NOMO-1 (cell line): ENCODE measurements at regions not wholly inside any gene's neighbourhood (a gene's known extent, or its start where the extent isn't known, plus 50 kb on each side); places are given as distances from the start of the nearest gene placed in this dataset.

Experiments used
- DNase-seq, 2 experiments: peaks; one replicate each; lab custom pipeline; 2025; ENCODE audit not compliant: unreplicated experiment in 2 of 2; lab: John Stamatoyannopoulos, UW

DNA sequence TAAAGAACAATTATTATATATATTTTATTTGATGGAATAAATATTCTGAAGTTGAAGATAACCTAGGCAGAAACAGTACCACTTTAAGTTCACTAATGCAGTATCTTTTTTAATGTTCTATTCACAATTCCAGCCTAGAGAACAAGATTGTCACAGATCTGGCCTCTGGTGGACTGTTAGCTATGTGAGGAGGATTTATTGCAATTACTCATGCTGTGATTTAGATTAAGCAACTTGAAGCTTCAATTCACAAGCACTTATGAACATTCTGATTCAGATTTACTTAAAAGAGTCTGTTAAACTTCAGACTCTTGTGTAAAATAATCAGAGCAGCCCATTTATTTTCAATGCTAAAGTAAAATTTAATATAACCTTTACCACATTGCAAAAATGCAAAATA is 1489.8 kb downstream of the STIM2 start:
- DNase-seq: no peak

- no peak for DNase-seq
Observed at GRCh38 chr4:28351102-28351501, 1490.5 kb downstream of the STIM2 start.

DNA sequence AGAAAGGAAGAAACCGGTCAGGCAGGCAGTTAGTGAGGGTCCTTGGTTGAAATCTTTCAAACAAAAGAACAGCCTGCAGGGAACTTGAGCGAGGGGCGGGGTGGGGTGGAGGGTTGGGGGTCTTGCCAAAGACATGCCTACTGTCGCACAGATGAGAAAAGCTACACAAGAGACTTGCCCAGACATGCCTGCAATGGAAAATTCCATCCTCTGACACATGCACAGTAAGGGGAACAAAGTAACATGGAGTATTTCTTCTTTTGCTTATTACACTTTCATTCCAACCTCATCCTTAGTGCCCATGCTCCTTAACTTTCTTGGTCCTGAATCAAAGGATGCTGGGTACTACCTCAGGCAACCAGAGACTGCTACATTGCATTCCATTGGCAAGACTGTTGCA is 1491.2 kb downstream of the STIM2 start:
- DNase-seq: no peak

DNA sequence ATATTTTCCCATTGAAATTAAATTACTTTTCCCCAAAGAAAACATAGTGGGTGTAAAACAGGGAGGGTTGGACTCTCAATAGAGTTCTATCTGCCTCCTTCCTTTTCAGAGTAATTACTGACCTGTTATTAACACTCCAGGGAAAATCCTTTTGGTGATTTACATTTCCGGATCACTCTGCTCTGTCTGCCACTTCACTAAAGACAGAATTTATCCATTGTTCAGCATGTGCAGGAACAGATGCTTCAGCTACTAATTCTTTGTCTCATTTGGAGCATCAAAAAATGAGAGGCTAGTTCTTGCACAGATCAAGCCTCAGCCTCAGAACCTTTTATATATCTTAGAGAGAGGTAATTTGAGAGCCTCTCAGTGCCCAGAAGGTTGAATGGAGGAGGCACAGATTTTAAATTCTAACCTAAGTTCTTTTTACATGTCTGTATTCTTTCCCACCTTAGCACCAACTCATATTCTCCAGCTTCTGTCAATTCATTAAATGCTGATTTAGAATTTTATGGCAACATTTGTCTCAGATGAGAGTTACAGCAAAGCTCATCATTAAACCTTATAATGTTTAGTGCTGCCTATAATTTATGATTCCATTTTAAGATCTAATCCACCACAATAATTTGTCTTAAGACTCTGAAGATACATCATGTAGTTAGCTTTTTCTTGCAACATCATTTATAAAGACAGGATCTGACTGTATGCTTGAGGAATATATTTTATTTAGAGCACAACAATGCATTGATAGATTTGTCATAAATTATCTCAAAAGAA is 1494.4 kb downstream of the STIM2 start:
- DNase-seq: no peak

DNA sequence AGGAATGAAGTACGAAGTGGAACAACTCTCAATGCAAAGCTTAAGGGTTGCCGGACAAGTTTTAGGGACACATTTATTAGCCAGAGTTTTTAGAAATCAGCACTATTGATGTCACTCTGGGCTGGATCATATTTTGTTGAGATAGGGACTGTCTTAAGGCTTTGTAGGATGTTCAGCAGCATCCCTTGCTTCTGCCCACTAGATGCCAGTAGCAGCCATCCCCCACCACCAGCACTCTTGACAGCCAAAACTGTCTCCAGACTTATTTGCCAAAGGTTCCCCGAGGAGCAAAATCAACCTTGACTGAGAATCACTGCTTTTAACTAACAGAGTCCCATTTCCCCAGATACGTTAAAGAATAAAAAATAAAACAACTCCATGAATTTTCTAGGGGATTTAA is 1497.3 kb downstream of the STIM2 start:
- DNase-seq: no peak

- DNase-seq: no peak
Observed at GRCh38 chr4:28358606-28359005, 1498.0 kb downstream of the STIM2 start.

DNA sequence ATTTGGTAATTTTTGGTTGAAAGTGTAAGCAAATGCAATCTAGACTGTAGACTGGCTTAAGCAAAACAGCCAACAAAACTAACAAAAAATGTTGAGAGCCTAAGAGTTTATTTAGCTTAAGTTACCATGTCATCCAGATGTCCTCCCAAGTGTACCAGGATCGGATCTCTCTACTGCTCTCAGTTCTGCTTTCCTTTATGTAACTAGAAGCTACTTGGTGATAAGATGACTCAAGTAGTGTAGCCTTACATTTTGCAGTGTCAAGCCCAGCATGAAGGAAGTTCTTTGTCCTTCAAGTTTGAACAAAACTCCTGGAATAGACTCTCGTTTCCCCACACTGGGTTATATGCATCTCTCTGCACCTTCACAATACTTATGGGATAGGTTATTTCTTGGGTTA is 1500.0 kb downstream of the STIM2 start:
- no peak for DNase-seq

DNA sequence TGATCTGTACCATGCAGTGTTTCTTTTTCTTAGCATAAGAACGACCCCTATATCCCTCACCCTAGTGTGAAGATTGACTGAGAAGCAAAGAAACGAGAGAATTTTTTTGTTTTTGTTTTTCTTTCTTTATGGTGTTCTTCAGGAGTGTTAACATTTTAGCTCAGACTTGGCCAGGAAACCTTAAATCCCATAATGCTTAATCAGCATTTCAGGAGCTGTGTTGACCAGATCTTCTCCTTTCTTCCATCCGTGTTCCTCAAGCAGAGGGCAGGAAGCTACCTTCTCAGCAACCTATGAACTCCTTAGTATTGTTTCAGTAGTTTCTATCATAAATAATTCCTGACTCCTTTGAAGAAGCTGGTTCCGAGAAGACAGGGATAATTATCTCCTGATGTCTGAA is 1501.5 kb downstream of the STIM2 start:
- no peak for DNase-seq

GRCh38 chr4:28369499-28369898 is 1508.9 kb downstream of the STIM2 start:
- DNase-seq: no peak

DNA sequence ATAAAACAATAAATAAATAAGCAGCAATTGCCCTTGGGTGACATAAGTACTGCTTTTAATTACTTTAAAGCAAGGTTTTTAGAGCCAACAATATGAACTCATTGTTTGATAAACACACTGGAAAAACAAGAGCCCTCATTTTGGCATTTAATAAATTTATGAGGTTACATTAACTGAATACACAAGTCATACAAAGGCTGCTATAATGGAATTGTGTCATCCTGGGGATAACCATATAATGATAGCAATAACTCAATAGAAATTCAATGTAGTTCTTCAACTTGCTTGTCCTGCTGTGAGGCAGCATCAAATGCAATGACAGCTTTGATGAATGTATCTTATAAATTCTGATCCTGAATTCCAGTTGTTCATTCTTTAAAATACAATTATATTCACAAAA is 1512.5 kb downstream of the STIM2 start:
- DNase-seq: no peak

DNA sequence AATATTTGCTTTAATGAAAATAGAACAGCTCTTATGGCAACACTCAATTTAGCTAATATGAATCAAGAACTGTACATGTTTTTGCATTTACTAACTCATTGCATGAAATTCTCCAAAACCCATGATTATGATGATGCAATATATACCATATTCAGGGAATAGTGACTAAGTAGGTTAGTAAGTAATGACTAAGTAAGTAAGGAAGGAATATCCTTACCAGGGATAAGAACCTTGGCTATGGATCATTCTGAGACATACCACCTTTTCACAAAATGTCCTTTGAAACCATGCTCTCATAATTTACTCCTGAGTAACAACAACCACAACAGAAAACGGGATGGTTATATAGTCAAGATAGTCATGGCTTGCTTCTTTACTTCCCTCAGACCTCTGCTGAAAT is 1513.0 kb downstream of the STIM2 start:
- DNase-seq: no peak

- no peak for DNase-seq
Observed at GRCh38 chr4:28378109-28378830, 1517.6 kb downstream of the STIM2 start.

DNA sequence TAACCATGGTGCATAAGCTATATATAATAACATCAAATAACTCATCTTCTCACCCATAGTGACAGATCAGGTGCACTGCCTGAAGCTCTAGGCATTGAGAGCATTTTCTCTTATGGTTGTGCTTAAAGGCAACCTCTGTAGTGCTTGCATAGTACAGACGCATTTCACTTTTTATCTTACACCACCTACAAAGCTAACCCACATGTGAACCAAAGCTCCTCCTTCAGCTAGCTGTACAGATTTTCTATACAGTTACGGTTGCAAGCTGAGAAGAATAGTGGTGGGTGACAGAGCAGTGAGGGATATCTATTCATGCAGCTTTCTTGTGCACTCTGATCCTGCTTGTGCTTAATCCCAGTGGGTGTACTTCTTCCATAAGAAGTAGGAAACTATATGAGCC is 1525.2 kb downstream of the STIM2 start:
- DNase-seq: no peak

- DNase-seq: no peak
Observed at GRCh38 chr4:28386776-28387175, 1526.1 kb downstream of the STIM2 start.

GRCh38 chr4:28388471-28388870 is 1527.8 kb downstream of the STIM2 start:
- DNase-seq: no peak

DNA sequence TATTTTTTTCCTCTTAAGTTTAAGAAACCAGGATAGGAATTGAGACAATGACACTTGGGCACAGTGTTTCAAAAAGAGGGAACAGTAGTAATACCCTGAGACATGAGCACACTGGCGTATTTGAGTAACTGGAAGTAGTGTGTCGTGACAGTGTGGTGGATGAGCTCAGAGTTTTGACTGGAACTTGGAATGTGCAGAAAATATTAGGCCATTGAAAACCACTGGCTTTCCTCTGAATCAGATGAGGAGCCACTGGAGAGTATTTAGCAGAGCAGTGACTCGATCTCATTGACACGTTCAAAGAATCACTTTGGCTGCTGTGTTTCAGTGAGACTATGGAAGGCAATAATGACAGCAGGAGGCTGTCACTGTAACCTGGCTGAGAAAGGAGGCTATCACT is 1531.2 kb downstream of the STIM2 start:
- DNase-seq: no peak

GRCh38 chr4:28402751-28403150 is 1542.1 kb downstream of the STIM2 start:
- no peak for DNase-seq

- no peak for DNase-seq
Observed at GRCh38 chr4:28421221-28421620, 1560.6 kb downstream of the STIM2 start.

DNA sequence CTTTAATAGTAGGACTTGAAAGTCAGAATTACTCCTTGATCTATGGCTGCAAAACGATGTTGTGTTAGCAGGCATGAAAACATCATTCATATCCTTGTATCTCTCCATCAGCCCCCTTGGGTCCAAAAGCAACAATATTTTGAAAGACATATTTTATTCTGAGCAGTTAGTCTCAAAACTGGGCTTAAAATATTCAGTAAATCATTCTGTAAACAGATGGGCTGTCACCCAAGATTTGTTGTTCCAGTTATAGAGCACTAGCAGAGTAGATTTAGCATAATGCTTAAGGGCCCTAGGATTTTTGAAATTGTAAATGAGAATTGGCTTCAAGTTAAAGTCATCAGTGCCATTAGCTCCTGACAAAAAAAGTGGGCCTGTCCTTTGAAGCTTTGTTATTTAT is 1565.6 kb downstream of the STIM2 start:
- no peak for DNase-seq

DNA sequence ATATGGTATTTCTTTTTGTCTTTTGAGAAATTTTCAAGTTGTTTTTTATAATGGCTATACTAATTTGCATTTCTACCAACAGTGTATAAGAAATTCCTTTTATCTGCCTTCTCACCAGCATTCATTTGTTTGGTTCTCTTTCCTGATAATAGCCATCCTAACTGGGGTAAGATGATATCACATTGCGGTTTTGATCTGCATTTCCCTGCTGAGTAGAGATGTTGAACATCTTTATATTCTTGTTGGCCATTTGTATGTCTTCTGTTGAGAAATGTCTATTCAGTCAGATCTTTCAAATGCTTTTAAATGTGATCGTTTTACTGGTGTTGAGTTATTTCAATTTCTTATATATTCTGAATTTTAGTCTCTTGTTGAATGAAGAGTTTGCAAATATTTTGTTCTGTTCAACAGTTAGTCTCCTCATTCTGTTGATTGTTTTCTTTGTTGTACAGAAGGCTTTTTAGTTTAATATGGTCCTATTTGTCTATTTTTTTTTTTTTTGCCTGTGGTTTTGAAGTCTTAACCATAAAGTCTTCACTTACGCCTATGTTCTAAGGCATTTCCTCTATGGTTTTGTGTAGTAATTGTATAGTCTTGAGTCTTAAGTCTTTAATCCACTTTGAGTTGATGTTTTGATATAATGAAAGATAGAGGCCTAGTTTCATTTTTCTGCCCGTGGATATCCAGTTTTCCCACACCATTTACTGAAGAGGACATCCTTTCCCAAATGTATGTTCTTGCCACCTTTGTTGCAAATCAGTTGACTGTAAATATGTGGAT is 1566.9 kb downstream of the STIM2 start:
- no peak for DNase-seq

DNA sequence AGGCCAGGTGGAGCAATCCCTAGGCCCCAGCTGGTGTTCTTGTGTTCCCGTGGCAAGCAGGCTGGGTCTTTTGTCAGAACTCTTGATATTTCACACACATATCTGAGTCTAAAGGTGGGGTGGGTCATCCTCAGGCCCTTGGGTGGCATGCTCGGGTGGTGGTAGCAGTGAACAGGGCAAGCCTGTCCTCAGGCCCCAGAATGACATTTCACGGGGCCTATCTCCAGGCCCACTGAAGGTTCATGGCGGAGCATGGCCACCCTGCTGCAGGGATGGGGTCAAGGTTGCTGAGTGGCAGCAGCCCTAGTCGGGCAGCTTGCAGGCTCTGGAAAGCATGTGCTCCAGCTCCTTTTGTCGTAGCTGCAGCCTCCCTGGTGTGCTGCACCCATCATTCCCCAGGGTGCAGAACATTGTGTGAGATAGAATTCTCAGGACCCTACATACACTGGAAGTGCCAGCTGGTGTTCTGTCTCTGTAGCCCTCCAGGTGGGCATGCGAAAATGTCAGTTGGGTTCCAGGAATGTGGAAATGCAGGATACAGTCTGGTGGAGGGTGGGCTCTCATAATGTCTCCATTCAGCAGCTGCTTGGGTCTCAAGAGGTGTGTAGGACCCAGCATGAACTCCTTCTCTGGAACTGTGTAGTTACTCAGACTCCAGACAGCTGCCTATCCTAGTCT is 1571.8 kb downstream of the STIM2 start:
- DNase-seq: no peak
